Testis (tissue), 2 donors: ENCODE measurements at regions not wholly inside any gene's neighbourhood (a gene's known extent, or its start where the extent isn't known, plus 50 kb on each side); places are given as distances from the start of the nearest gene placed in this dataset.

Source experiments
- DNase-seq: peaks from one replicate; pipeline ENCODE4 v3.0.0-alpha.2; 2019
- H3K27ac ChIP-seq, 2 donors: fragments of 200-600 bp; sonication (generic); one replicate each; pipeline ENCODE4 v1.5.1; 2019
- H3K27me3 ChIP-seq: fragments of 200-600 bp; sonication (generic); one replicate; pipeline ENCODE4 v1.5.1; 2019
- H3K36me3 ChIP-seq: fragments of 200-600 bp; sonication (generic); one replicate; pipeline ENCODE4 v1.5.1; 2017; ENCODE audit warnings: low read depth; ENCODE audit errors: missing control alignments
- H3K4me1 ChIP-seq: fragments of 200-600 bp; sonication (generic); one replicate; pipeline ENCODE4 v1.5.1; 2019
- H3K4me3 ChIP-seq, 2 donors: fragments of 200-600 bp; sonication (generic); one replicate each; pipeline ENCODE4 v1.5.1; 2017 to 2019
- H3K9me3 ChIP-seq: fragments of 200-600 bp; sonication (generic); one replicate; pipeline ENCODE4 v1.5.1; 2017
- CTCF ChIP-seq, 3 experiments: fragments of 450-650 bp in 2 of 3; fragments of 200-600 bp in 1 of 3; sonication (generic) in 1 of 3; IDR thresholded peaks; one replicate each; pipeline ENCODE4 v1.5.1; 2016 to 2019; ENCODE audit warnings: antibody characterized with exemption in 3 of 3, mild to moderate bottlenecking in 2 of 3, moderate library complexity in 1 of 3
- POLR2A ChIP-seq: fragments of 450-650 bp; IDR thresholded peaks from one replicate; pipeline ENCODE4 v1.6.1; 2017; ENCODE audit warnings: antibody characterized with exemption, mild to moderate bottlenecking, moderate library complexity
- WGBS, 2 donors: methylation state at CpG; one replicate each; pipeline ENCODE4 v1.1.5; 2018; 5-methylcytosine and 5-hydroxymethylcytosine counted together
- intact Hi-C: fragments of 100-400 bp; cut with DNase I; formaldehyde crosslinking; loops from one replicate; pipeline ENCODE4 v1.15.1; 2023; ENCODE audit warnings: low total_unique reads

GRCh38 chr14:42782754-42783153, 1176.1 kb downstream of the LRFN5 start:
- Histone ChIP-seq H3K4me3 (no peak overlapping the region), H3K27ac (no peak overlapping the region), H3K36me3 (no peaks in the 10 kb centered on the region), H3K27me3 (no peaks in the 10 kb centered on the region), H3K9me3 (no peaks in the 10 kb centered on the region), H3K4me1 (no peaks in the 10 kb centered on the region)
- 77 to 88% methylated on average over 3 of the region's 3 CpGs for WGBS, 2 donors
- no peak for DNase-seq
- TF ChIP-seq POLR2A: no peak
- intact Hi-C loops: no loop called here

GRCh38 chr14:42778984-42779383, 1172.3 kb downstream of the LRFN5 start:
- H3K36me3 ChIP-seq: no peaks in the 10 kb centered on the region
- 78 to 91% methylated on average over 2 of the region's 2 CpGs for WGBS, 2 donors
- H3K4me3 ChIP-seq: no peak overlapping the region
- no peaks in the 10 kb centered on the region for H3K27me3 ChIP-seq
- H3K27ac ChIP-seq: no peak overlapping the region
- no peaks in the 10 kb centered on the region for H3K9me3 ChIP-seq
- no peak for DNase-seq
- H3K4me1 ChIP-seq: no peaks in the 10 kb centered on the region
- intact Hi-C loops: no loop called here
- TF ChIP-seq POLR2A: no peak
- TF ChIP-seq CTCF (IDR thresholded peaks at IDR 0.05): no peak

- no peak overlapping the region for H3K4me3 ChIP-seq
- H3K27ac ChIP-seq: no peak overlapping the region
- no peaks in the 10 kb centered on the region for H3K36me3 ChIP-seq
- H3K4me1 ChIP-seq: no peaks in the 10 kb centered on the region
- intact Hi-C loops: no loop called here
- DNase-seq: no peak
- TF ChIP-seq CTCF (IDR thresholded peaks at IDR 0.05) (no peak), POLR2A (no peak)
- no peaks in the 10 kb centered on the region for H3K27me3 ChIP-seq
- no peaks in the 10 kb centered on the region for H3K9me3 ChIP-seq
Measured at GRCh38 chr14:42750771-42751170, 1144.1 kb downstream of the LRFN5 start.

- Histone ChIP-seq H3K27ac (no peak overlapping the region), H3K4me3 (no peak overlapping the region), H3K27me3 (no peaks in the 10 kb centered on the region), H3K9me3 (no peaks in the 10 kb centered on the region), H3K4me1 (no peaks in the 10 kb centered on the region), H3K36me3 (no peaks in the 10 kb centered on the region)
- intact Hi-C loops: no loop called here
- no peak for DNase-seq
- WGBS, 2 donors: 48 to 97% methylated on average over 2 of the region's 2 CpGs
- TF ChIP-seq CTCF (IDR thresholded peaks at IDR 0.05): no peak
- no peak for TF ChIP-seq POLR2A
Measured at GRCh38 chr14:42742084-42742483, 1135.4 kb downstream of the LRFN5 start.

- no peaks in the 10 kb centered on the region for H3K27me3 ChIP-seq
- no peak for DNase-seq
- no peaks in the 10 kb centered on the region for H3K36me3 ChIP-seq
- 44 to 58% methylated on average over 1 of the region's 1 CpG for WGBS, 2 donors
- no peaks in the 10 kb centered on the region for H3K4me1 ChIP-seq
- TF ChIP-seq CTCF (IDR thresholded peaks at IDR 0.05) (no peak), POLR2A (no peak)
- intact Hi-C loops: no loop called here
- no peak overlapping the region for H3K27ac ChIP-seq
- no peaks in the 10 kb centered on the region for H3K9me3 ChIP-seq
- no peak overlapping the region for H3K4me3 ChIP-seq
Measured at GRCh38 chr14:42736408-42736807, 1129.7 kb downstream of the LRFN5 start.
